ENCODE measurements at regions not wholly inside any gene's neighbourhood (a gene's known extent, or its start where the extent isn't known, plus 50 kb on each side); places are given as distances from the start of the nearest gene placed in this dataset.
"Not testable (repeated sequence)": the region's sequence is repeated elsewhere in the genome, so short reads cannot be mapped to it uniquely, and the experiment has no call there.

DNA sequence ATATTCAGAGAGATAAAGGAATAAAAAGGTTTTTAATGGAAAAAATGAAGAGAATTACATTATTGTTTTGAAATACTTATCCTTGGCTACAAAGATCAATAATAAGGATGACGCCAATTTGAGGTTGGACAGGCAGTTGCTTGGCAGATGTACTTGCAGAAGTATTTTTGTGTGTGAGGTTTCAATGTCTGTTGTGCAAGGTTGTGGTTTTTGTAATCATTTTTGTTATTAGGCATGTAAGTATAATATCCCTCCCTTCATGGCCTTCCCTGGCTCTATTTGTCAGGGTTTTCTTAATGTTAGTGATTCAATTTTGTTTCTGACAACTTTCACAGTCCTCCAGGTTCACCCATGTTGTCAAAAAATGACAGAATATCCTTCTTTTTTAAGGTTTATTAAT, 105.9 kb downstream of the OTOL1 start:
- no peak for DNase-seq

DNA sequence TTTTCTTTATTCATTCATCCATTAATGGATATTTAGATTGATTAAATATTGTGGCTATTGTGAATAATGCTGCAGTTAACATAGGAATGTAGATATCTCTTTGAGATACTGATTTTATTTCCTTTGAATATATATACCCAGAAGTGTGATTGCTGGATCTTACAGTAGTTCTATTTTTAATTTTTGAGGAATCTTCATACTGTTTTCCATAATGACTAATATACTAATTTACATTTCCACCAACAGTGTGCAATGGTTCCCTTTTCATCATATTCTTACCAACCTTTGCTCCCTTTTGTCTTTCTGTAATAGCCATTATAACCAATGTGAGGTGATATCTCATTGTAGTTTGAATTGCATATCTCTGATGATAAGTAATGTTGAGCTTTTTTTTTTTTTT, 106.3 kb downstream of the OTOL1 start:
- DNase-seq = no peak

DNA sequence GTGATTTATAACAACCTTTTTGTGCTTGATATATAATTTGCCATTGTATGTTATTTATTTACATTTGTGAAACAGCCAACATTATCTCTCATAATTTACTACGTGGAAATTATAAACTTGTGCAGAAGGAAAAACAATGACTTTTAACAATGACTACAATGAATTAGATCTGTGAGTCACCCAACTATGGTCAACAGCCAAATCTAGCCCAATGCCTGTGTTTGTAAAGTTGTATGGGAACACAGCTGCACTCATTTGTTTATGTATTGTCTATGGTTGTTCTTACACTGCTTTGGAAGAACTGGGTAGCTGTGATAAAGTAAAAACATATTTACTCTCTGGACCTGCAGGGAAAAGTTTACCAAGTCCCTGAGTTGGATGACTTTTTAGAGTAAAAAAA, 110.4 kb downstream of the OTOL1 start:
- no peak for DNase-seq

DNA sequence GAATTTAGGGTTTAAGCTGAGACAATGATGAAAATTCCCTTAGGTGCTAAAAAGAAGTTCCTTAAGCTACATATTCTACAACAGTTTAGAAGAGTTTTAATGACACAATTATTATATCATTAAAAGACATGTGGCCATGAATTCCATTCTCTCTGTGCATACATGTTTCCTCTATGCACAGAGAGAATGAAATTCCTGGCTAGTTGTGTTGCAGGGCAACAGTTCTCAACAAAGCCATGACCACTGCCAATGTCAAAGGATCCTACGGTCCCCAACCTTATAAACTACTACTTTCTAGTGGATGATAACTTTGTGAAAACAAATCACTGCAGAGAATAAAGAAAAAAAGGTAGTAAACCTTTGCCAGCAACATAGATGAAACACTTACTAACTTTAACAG, 122.7 kb downstream of the OTOL1 start:
- DNase-seq = no peak

DNA sequence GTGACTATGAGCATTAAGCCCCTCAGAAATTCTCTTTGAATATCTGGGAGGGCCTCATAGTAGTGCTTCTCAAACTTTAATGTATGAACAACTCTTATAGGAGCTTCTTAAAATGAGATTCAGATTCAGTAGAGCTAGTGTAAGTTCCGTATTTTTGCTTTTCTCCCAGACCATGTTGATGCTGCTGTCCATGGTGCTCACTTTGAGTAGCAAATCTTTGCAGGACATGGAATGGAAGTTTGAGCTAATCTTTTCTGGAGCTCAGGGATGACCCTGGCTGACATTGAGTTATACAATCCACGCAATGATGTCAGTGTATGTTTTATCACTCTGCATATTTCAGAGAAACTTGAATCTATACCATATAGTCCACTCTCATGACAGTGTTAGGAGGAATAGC, 134.2 kb downstream of the OTOL1 start:
- DNase-seq = peak in 1 of 4 experiments; percentile 1

DNA sequence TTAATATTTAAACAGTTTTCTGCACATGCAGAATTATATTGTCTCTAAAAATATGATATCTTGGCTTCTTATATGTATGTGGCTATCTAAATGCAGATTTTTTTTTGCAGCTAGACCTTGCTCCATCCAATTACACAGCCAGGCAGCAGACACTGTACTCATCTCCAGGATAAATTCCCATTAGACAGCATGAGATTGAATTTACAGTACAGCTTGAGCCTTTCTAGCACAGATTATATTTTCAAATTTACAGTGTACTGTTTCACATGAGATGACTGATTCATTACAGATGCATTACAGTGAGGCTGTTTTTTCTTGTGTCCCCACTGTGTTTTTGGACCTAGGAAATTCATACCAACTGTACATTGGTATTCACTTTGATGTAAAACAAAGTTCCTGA, 134.9 kb downstream of the OTOL1 start:
- DNase-seq = no peak

DNA sequence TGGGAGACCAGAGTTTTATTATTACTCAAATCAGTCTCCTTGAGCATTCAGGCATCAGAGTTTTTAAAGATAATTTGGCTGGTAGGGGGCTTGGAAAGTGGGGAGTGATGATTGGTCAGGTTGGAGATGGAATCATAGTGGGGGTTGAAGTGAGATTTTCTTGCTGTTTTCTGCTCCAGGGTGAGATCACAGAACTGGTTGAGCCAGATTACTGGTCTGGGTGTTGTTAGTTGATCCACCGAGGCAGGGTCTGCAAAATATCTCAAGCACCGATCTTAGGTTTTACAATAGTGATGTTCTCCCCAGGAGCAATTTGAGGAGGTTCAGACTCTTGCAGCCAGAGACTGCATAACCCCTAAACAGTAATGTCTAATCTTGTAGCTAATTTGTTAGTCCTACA, 141.0 kb downstream of the OTOL1 start:
- no peak for DNase-seq

DNA sequence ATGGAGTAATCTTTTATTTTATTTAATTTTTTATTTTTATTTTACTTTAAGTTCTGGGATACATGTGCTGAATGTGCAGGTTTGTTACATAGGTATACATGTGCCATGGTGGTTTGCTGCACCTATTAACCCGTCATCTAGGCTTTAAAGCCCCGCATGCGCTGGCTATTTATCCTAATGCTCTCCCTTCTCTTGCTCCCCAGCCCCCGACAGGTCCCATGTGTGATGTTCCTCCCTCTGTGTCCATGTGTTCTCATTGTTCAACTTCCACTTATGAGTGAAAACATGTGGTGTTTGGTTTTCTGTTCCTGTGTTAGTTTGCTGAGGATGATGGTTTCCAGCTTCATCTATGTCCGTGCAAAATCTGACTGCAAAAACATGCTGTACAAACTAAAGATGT, 142.5 kb downstream of the OTOL1 start:
- DNase-seq = not testable (repeated sequence)

DNA sequence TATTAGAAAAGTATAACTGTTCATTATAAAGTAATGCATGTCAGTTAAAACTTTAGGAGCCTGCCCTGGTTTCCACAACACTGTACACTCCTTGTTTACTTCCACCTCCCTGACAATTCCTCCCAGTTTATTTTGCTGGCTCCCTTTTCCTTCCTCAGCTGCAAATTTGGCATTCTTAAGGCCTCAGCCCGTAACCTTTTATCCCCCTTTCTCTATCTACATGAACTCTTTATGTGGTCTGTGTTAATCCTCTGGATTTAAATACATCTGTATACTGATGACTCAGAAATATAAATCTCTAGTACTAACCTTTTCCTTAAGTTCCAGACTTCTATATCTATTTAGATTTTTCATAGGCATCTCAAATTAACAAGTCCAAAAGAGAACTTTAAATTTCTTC, 143.6 kb downstream of the OTOL1 start:
- DNase-seq = no peak

DNA sequence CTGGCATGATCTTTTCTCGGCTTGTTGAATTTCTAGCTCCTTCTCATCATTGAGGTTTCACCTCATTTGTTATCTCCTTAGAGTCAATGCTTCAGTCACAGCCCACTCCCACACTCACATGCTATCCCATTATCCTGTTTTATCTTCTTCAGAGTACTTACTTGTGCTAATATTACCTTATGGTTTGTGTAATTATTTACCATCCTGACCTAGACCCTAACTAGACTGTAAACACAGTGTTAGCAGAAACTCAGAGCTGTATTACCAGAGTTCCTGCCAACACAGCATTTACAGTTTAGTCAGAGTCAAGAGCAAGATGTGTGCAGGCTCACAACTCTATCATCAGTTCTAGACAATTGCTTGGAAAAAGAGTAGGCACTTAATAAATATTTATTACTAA, 144.7 kb downstream of the OTOL1 start:
- DNase-seq = no peak

DNA sequence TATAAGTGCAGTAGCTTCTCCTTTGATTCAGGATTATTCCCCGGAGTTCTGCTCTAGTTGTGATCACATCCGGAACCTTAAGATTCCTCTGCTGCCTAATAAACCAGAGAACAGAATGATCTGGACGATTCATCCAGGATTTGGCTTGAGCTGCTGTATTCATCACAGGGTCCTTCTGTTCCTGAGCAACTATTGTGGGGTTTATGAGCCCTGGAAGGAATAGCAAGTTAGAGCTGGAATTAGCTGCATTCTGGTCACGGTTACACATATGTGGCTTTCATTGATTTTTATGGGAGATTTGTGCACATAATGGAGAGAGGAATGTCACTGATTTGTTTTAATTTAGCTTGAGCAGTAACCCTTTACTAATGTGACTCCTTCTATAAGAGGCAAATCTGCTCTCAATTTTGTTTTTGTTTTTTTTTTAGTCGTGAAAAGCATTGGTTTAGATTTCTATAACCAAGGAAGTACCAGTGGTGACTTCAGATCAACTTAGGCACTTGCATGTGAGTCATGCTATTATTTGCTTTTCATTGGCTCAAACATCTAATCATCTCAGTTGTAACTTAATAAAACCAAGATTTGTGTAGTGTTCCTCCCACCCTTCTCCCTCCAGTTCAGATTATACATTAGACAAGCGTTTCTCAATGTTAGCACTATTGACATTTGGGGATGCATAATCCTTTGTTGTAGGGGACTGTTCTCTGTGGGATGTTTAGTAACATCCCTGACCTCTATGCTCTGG, 148.5 kb downstream of the OTOL1 start:
- no peak for DNase-seq

DNA sequence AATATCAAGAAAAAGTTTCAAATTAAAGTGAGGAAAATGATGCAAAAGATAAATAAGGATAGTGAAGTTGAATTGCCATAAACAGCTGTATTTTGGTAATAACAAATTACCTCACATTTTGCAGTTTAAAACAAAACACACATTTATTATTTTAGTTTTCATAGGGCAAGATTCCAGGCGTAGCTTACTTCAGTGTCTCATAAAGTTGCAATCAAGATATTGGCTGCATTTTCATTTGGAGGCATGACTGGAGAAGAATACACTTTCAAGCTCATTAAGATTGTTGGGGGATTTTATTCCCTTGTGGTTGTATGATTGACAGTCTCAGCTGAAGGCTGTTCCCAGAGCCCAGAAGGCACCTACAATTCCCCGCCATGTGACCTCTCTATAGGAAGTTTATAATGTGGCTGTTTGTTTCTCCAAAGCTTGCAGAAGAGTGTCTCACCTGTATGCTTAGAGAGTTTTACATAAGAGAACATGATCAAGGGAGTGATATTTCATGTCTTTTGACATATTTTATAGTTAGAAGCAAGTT, 151.4 kb downstream of the OTOL1 start:
- DNase-seq = no peak

DNA sequence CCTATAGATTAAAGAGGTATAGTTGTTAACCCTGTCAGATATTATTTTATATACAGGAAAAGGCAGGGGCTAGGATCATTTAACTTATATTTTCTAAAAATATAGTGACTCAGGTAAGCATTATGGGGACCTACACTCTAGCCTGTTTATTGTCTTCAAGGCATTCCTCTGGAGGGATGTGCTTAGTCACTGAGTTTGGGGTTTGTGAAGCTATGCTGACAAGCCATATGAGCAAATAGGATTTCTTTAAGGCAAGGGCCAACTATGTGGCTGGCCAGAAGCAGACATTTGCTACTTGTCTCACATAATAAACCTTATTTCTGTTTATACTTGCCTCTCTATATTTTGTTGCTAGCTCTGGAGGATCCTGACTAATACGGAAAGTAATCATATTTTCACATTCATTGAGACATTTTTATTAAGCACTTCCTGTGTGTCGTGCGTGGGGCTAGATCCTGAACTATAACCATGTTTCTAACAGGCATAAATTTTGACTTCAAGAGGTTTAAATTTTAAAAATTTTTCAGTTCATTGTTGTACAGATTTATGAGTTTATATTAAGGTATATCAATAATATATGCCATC, 153.4 kb downstream of the OTOL1 start:
- no peak for DNase-seq

DNA sequence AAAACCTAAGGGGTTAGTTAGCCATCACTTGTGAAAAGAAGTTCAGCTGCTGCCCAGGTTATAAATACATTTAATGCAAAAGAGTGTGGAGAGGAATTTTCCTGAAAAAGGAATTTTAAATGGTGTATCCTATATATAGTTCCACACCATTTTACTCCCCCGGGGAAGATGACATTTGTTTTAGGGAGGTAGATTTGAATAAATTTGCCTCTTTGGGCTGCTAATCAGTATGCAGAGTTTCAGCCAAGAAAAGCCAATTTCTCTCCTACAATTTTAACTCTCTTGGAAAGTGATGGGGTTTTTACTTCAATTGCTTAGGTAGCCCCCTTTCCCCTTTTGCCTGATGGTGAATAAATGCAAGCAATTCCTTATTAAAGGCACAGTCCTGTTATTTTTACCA, 161.2 kb downstream of the OTOL1 start:
- DNase-seq = no peak

DNA sequence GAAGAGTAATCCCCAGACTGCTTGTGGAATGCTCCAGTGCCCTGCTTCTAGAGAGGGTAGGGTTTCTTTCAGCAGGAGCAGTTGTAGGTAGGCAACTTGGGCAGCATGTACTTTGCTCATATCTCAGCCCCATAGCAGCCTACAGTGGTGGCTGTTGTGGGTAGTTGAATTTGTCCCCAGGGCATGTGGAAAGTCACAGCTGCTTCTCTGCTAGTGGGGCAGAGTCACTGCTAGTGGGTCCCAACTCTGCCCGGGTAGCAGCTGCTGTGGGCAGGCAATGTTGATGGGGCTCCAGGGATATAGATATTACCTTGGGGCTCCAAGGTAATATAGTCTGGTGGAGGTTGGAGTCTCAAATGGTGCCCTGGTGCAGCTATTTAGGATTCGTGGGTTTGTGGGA, 174.5 kb downstream of the OTOL1 start:
- DNase-seq = no peak

DNA sequence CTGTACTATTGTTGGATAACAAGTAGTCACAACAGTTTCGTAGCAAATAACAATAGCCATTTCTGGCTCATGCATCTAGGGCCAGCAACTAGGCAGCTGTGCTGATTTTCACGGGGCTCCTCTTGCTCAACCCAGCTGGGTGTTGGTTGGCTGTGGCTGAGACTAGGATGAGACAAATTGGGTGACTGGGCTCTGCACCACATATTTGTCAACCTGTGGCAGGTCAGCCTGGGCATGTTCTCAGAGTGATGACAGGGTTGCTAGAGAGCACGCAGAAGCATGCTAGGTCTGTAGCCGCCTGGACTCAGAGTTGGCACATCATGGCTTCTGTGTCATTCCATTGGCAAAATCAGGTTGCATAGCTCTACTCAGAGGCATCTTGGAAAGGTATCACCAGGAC, 175.9 kb downstream of the OTOL1 start:
- DNase-seq = no peak

DNA sequence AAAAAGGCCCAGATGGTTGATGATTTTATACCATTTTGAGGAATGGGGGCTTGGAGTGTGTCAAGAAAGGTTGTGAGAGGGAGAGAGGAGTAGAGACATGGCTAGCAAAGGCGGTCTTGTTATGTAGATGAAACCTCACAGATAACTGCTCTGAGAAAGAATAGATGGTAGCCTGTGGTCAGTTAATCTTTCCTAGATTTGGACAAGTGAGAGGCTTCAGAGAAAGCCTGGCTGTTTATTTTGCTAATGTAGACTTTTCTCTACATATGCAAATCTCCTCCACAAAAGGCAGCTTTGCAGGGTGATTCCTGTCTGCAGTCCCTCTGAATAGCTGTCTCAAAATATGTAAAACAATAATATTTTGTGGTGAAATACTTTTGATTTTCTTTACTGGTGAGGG, 177.3 kb downstream of the OTOL1 start:
- no peak for DNase-seq

DNA sequence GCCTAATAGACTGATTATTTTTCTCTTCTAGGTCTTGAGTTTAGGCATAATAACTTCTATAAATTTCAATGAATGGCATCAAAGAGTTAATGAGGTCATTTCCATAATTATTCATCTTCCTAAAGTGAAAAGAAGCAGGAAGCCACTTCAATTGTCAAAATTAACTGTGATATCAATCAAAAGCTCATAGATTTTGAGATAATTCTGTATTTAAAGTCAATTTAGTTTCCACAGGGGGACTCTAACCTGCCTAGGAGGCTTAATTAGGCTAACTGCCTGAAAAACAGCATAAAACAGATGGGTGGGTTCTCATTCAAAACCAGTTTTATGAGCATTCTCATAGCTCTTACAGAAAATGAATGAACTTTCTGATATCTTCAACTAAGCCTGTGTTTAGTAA, 177.8 kb downstream of the OTOL1 start:
- DNase-seq = no peak

DNA sequence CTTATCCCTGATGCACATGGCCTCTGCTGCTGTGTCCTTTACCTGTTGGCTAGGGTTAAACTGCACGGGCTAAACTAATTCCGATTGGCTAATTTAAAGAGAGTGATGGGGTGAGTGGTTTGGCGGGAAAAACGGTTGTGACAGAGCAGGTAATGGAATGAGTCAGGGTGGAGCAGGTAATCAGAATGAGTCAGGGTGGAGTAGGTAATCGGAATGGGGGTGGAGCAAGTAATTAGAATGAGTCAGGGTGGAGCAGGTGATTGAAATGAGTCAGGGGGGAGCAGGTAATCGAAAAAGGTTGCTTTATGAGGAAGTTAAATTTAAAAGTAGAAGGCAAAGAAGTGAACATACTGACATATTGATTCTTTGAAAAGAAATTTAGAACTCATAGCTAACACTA, 185.2 kb downstream of the OTOL1 start:
- DNase-seq = not testable (repeated sequence)

DNA sequence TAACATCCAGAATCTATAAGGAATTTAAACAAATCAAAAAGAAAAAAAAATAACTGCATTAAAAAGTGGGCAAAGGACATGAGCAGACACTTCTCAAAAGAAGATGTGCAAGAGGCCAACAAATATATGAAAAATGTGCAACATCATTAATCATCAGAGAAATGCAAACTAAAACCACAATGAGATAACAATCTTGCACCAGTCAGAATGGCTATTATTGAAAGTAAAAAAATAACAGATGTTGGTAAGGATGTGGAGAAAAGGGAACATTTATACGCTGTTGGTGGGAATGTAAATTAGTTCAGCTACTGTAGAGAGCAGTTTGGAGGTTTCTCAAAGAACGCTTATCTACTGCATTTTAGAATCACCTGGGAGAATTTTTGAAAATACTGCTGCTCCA, 186.1 kb downstream of the OTOL1 start:
- no peak for DNase-seq

DNA sequence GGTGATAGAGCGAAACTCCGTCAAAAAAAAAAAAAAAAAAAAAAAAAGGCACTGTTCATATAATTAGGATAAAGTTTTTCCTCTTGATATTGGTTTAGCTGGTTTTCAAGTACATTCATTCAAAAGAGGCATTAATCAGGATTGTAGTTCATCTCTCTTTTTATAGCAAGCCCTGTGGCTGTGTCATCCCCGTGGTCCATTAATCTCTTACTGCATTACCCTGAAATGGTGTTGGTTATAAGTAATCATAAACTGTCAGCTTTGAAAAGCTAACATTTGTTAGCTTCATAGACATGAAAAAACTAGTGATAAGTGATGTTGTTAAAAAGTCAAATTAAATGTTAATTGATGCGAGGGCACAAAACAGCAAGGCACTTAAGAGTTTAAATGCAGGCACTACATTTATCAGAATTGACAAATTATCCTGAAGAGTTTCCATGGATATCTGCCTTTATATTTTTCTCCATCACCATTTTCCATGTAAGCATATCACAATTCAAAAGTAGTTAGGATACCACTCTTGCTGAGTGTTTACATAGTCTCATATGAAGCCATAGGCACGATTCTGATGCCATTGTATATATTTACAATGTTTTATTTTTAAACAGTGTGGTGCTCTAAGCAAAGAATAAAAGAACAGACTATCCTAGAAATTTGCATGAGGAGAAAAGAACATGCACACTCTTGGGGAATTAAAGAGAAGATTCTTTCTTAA, 193.1 kb downstream of the OTOL1 start:
- no peak for DNase-seq

DNA sequence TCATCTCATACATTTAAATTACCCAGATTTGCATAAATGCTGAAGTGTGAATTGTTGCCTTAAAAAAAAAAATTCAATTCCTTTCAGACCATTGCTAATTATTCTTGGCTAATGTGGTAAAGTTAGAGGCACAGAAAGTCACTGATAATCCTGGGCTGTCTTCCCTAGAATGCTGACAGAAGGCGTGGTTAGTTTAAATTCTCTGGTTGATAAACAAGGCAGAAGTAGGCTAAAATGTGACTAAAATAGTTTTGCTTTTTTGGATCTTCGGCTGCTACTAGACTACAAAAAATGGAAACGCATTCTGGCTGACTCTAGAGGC, 193.7 kb downstream of the OTOL1 start:
- no peak for DNase-seq

DNA sequence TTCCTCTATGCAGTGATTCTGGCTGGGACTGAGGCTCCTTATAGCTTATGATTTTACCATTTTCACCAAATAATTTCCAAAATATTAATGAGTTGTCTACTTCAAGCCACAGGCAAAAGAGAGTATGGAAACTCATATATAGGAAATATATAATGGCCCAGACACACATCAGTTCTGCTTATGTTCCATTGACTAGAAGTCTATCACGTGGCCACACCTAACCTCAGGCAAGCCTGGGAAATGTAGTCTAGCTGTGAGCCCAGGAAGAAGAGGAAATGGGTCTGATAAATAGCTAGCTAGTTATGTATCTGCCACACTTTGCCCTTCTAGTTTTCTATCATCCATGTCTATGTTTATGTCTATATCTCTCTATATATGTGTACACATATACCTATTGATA, 195.1 kb downstream of the OTOL1 start:
- no peak for DNase-seq
